Suprapubic skin (tissue), 4 donors: ENCODE measurements at regions not wholly inside any gene's neighbourhood (a gene's known extent, or its start where the extent isn't known, plus 50 kb on each side); places are given as distances from the start of the nearest gene placed in this dataset.

Source experiments
- CTCF ChIP-seq, 2 donors: fragments of 200-600 bp in 1 of 2; fragments of 450-650 bp in 1 of 2; sonication (generic) in 1 of 2; IDR thresholded peaks; one replicate each; pipeline ENCODE4 v1.5.1; 2016 to 2019; ENCODE audit warnings: antibody characterized with exemption in 2 of 2, mild to moderate bottlenecking in 1 of 2, moderate library complexity in 1 of 2
- EP300 ChIP-seq: sonication (generic); formaldehyde crosslinking; IDR thresholded peaks from one replicate; pipeline ENCODE4 v1.6.1; 2017; ENCODE audit warnings: antibody characterized with exemption
- POLR2A ChIP-seq, 2 donors: fragments of 450-650 bp; IDR thresholded peaks; one replicate each; pipeline ENCODE4 v1.6.1; 2017; ENCODE audit warnings: antibody characterized with exemption in 2 of 2, mild to moderate bottlenecking in 2 of 2, moderate library complexity in 2 of 2
- POLR2AphosphoS5 ChIP-seq, 3 donors: sonication (generic); formaldehyde crosslinking; IDR thresholded peaks; one replicate each; pipeline ENCODE4 v1.6.1; 2017; ENCODE audit warnings: antibody characterized with exemption in 3 of 3

- no peak for TF ChIP-seq CTCF (IDR thresholded peaks at IDR 0.05)
- no peak for TF ChIP-seq POLR2A (IDR thresholded peaks at IDR 0.05)
- TF ChIP-seq EP300: no peak
- TF ChIP-seq POLR2AphosphoS5 (IDR thresholded peaks at IDR 0.05): no peak
Observed at GRCh38 chr3:147733217-147733616, 324.1 kb downstream of the ZIC1 start.
